ENCODE measurements at regions not wholly inside any gene's neighbourhood (a gene's known extent, or its start where the extent isn't known, plus 50 kb on each side); places are given as distances from the start of the nearest gene placed in this dataset.

GRCh38 chr14:78083837-78084236 lies 86.3 kb upstream of the NRXN3 start:
- no peak overlapping the region for H3K27ac ChIP-seq
- H3K36me3 ChIP-seq, result no peaks in the 10 kb centered on the region
- no peaks in the 10 kb centered on the region for H3K9me3 ChIP-seq
- no peak overlapping the region for H3K4me3 ChIP-seq
- no peaks in the 10 kb centered on the region for H3K27me3 ChIP-seq (ENCODE audit: low read depth)
- ATAC-seq, result no peak
- DNase-seq, result no peak
- TF ChIP-seq CTCF (IDR thresholded peaks at IDR 0.05), result no peak
- H3K4me1 ChIP-seq, result no peaks in the 10 kb centered on the region
- intact Hi-C loops (cut with DNase I), result no loop called here

GRCh38 chr14:78086342-78086741 lies 83.8 kb upstream of the NRXN3 start:
- no peak overlapping the region for H3K27ac ChIP-seq
- TF ChIP-seq CTCF (IDR thresholded peaks at IDR 0.05), result no peak
- ATAC-seq, result no peak
- H3K27me3 ChIP-seq (ENCODE audit: low read depth), result no peaks in the 10 kb centered on the region
- intact Hi-C loops (cut with DNase I), result no loop called here
- no peaks in the 10 kb centered on the region for H3K9me3 ChIP-seq
- no peaks in the 10 kb centered on the region for H3K4me1 ChIP-seq
- H3K4me3 ChIP-seq, result no peak overlapping the region
- no peak for DNase-seq
- no peaks in the 10 kb centered on the region for H3K36me3 ChIP-seq

GRCh38 chr14:78088916-78089315 lies 81.3 kb upstream of the NRXN3 start:
- H3K36me3 ChIP-seq, result no peaks in the 10 kb centered on the region
- ATAC-seq (no peak), DNase-seq (no peak)
- no peak overlapping the region for H3K27ac ChIP-seq
- H3K9me3 ChIP-seq, result no peaks in the 10 kb centered on the region
- no peaks in the 10 kb centered on the region for H3K4me1 ChIP-seq
- intact Hi-C loops (cut with DNase I), result no loop called here
- H3K4me3 ChIP-seq, result no peak overlapping the region
- no peak for TF ChIP-seq CTCF (IDR thresholded peaks at IDR 0.05)
- H3K27me3 ChIP-seq (ENCODE audit: low read depth), result no peaks in the 10 kb centered on the region

- no peak for ATAC-seq
- Histone ChIP-seq H3K27me3 (ENCODE audit: low read depth) (no peaks in the 10 kb centered on the region), H3K36me3 (no peaks in the 10 kb centered on the region), H3K4me1 (no peaks in the 10 kb centered on the region), H3K4me3 (no peak overlapping the region), H3K27ac (no peak overlapping the region), H3K9me3 (no peaks in the 10 kb centered on the region)
- intact Hi-C loops (cut with DNase I), result no loop called here
- no peak for TF ChIP-seq CTCF (IDR thresholded peaks at IDR 0.05)
- no peak for DNase-seq
Measured at GRCh38 chr14:78090864-78091263, 79.3 kb upstream of the NRXN3 start.

- no peak for ATAC-seq
- no peak for DNase-seq
Measured at GRCh38 chr14:78091361-78091760, 78.8 kb upstream of the NRXN3 start.

More at GRCh38 chr14:78091361-78091760, 78.8 kb upstream of the NRXN3 start:
- Histone ChIP-seq H3K9me3 (no peaks in the 10 kb centered on the region), H3K27ac (no peak overlapping the region), H3K4me1 (no peaks in the 10 kb centered on the region), H3K36me3 (no peaks in the 10 kb centered on the region), H3K4me3 (no peak overlapping the region), H3K27me3 (ENCODE audit: low read depth) (no peaks in the 10 kb centered on the region)
- intact Hi-C loops (cut with DNase I), result no loop called here
- no peak for TF ChIP-seq CTCF (IDR thresholded peaks at IDR 0.05)
